ENCODE measurements at regions not wholly inside any gene's neighbourhood (a gene's known extent, or its start where the extent isn't known, plus 50 kb on each side); places are given as distances from the start of the nearest gene placed in this dataset.

DNA sequence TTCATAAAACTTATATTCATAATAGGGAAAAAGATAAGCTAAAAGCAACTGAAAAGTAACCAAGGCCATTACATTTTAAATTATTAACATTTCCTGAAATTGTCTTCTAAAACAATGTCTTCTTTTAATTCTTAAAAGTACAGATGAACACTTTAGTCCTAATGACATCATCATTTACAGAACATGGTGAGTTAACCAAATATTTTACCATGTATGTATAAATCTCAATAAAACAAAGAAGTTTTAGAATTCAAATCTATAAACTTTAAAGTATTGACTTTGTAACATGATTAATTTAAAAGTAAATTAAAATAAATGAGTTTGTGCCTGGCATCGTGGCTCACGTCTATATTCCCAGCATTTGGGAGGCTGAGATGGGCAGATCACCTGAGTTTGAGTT, 125.9 kb upstream of the PRSS16 start:
- TF ChIP-seq CTCF (conservative IDR thresholded peaks at IDR 0.05 in 1 of 2, IDR thresholded peaks at IDR 0.05 in 1 of 2; ENCODE audit: extremely low read depth in 1 of 2, insufficient read depth in 1 of 2, low read depth in 1 of 2, low read length in 2 of 2) (no peak), EZH2 (IDR thresholded peaks at IDR 0.05; ENCODE audit: borderline replicate concordance, low read length) (no peak)

Data from mammary epithelial cell (primary cell).